MV-4-11 (cell line): ENCODE measurements at regions not wholly inside any gene's neighbourhood (a gene's known extent, or its start where the extent isn't known, plus 50 kb on each side); places are given as distances from the start of the nearest gene placed in this dataset.

Experiments used
- DNase-seq: peaks from one replicate; lab custom pipeline; 2025; lab: John Stamatoyannopoulos, UW

- DNase-seq = no peak
These were observed 158.2 kb downstream of the BARHL2 start for GRCh38 chr1:90558754-90559378.

GRCh38 chr1:90558126-90558525 lies 159.0 kb downstream of the BARHL2 start:
- DNase-seq = no peak

- no peak for DNase-seq
These were observed 159.4 kb downstream of the BARHL2 start for GRCh38 chr1:90557706-90558105.

GRCh38 chr1:90550626-90551406 lies 166.3 kb downstream of the BARHL2 start:
- DNase-seq = no peak

GRCh38 chr1:90544356-90544755 lies 172.7 kb downstream of the BARHL2 start:
- no peak for DNase-seq

- DNase-seq = no peak
These were observed 179.3 kb downstream of the BARHL2 start for GRCh38 chr1:90537606-90538362.

GRCh38 chr1:90534663-90535295 lies 182.3 kb downstream of the BARHL2 start:
- no peak for DNase-seq

GRCh38 chr1:90534116-90534515 lies 183.0 kb downstream of the BARHL2 start:
- no peak for DNase-seq

GRCh38 chr1:90526954-90527353 lies 190.1 kb downstream of the BARHL2 start:
- DNase-seq = no peak

- DNase-seq = no peak
These were observed 194.7 kb downstream of the BARHL2 start for GRCh38 chr1:90522432-90522831.

GRCh38 chr1:90513956-90514355 lies 203.1 kb downstream of the BARHL2 start:
- no peak for DNase-seq

- no peak for DNase-seq
These were observed 204.7 kb downstream of the BARHL2 start for GRCh38 chr1:90512441-90512840.

GRCh38 chr1:90510143-90510542 lies 207.0 kb downstream of the BARHL2 start:
- no peak for DNase-seq

- DNase-seq = no peak
These were observed 207.7 kb downstream of the BARHL2 start for GRCh38 chr1:90509225-90510048.

- no peak for DNase-seq
These were observed 208.5 kb downstream of the BARHL2 start for GRCh38 chr1:90508376-90509167.

- DNase-seq = no peak
These were observed 209.9 kb downstream of the BARHL2 start for GRCh38 chr1:90507173-90507572.

GRCh38 chr1:90505806-90506205 lies 211.3 kb downstream of the BARHL2 start:
- no peak for DNase-seq

GRCh38 chr1:90504509-90504908 lies 212.6 kb downstream of the BARHL2 start:
- no peak for DNase-seq

GRCh38 chr1:90502696-90503095 lies 214.4 kb downstream of the BARHL2 start:
- DNase-seq = no peak

- no peak for DNase-seq
These were observed 214.9 kb downstream of the BARHL2 start for GRCh38 chr1:90502194-90502593.

- DNase-seq = no peak
These were observed 215.8 kb downstream of the BARHL2 start for GRCh38 chr1:90501281-90501680.
